ENCODE measurements at regions not wholly inside any gene's neighbourhood (a gene's known extent, or its start where the extent isn't known, plus 50 kb on each side); places are given as distances from the start of the nearest gene placed in this dataset.

DNA sequence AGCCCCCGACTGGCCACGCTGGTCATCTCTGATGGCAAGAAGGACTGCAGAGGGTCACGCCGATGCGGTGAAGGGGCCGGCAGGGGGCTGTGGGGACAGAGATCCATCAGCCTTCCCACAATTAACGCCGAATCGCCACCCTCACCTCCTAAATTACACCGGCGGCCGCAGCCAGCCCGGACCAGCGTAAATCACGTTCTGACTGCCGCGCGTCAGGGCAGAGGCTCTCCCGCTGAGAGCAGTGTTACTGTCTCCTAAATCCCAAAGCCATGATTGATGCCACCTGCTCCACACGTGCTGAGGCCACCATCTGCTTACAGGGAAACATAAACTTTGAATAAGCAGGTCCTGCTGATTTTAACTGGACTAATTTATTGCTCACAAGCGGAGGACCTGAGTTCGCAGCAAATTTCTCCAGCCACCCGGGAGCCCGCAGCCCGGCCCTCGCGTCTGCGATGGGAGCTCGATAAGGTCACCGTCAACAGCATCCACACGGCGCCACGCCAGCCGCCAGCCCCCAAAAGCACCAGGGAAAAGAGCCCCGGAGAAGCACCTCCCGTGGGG is 127.3 kb upstream of the NKX1-1 start:
- Mint-ChIP-seq H3K4me3 (peak overlapping the region; percentile 30 to 45 (median 45)), H3K27ac (peak overlapping the region in 1 of 3 experiments; percentile 24), H3K36me3 (ENCODE audit: low read depth) (no peaks in the 10 kb centered on the region), H3K9me3 (peaks cover 5% of the 10 kb centered on the region), H3K4me1 (peaks cover 10% of the 10 kb centered on the region), H3K27me3 (ENCODE audit: low read depth) (peaks cover 81% of the 10 kb centered on the region)
- TF ChIP-seq, protein P1, sequence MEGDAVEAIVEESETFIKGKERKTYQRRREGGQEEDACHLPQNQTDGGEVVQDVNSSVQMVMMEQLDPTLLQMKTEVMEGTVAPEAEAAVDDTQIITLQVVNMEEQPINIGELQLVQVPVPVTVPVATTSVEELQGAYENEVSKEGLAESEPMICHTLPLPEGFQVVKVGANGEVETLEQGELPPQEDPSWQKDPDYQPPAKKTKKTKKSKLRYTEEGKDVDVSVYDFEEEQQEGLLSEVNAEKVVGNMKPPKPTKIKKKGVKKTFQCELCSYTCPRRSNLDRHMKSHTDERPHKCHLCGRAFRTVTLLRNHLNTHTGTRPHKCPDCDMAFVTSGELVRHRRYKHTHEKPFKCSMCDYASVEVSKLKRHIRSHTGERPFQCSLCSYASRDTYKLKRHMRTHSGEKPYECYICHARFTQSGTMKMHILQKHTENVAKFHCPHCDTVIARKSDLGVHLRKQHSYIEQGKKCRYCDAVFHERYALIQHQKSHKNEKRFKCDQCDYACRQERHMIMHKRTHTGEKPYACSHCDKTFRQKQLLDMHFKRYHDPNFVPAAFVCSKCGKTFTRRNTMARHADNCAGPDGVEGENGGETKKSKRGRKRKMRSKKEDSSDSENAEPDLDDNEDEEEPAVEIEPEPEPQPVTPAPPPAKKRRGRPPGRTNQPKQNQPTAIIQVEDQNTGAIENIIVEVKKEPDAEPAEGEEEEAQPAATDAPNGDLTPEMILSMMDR (IDR thresholded peaks at IDR 0.05; ENCODE audit: unreplicated experiment in 3 of 3): no peak

GRCh38 chr4:1532549-1533395 is 126.5 kb upstream of the NKX1-1 start:
- no peak overlapping the region for H3K27ac Mint-ChIP-seq
- H3K27me3 Mint-ChIP-seq (ENCODE audit: low read depth): peaks cover 89% of the 10 kb centered on the region
- H3K9me3 Mint-ChIP-seq: peaks cover 5% of the 10 kb centered on the region
- peaks cover 10% of the 10 kb centered on the region for H3K4me1 Mint-ChIP-seq
- TF ChIP-seq, protein P1 (IDR thresholded peaks at IDR 0.05; ENCODE audit: unreplicated experiment in 3 of 3): no peak
- H3K4me3 Mint-ChIP-seq: no peak overlapping the region
- H3K36me3 Mint-ChIP-seq (ENCODE audit: low read depth): no peaks in the 10 kb centered on the region

DNA sequence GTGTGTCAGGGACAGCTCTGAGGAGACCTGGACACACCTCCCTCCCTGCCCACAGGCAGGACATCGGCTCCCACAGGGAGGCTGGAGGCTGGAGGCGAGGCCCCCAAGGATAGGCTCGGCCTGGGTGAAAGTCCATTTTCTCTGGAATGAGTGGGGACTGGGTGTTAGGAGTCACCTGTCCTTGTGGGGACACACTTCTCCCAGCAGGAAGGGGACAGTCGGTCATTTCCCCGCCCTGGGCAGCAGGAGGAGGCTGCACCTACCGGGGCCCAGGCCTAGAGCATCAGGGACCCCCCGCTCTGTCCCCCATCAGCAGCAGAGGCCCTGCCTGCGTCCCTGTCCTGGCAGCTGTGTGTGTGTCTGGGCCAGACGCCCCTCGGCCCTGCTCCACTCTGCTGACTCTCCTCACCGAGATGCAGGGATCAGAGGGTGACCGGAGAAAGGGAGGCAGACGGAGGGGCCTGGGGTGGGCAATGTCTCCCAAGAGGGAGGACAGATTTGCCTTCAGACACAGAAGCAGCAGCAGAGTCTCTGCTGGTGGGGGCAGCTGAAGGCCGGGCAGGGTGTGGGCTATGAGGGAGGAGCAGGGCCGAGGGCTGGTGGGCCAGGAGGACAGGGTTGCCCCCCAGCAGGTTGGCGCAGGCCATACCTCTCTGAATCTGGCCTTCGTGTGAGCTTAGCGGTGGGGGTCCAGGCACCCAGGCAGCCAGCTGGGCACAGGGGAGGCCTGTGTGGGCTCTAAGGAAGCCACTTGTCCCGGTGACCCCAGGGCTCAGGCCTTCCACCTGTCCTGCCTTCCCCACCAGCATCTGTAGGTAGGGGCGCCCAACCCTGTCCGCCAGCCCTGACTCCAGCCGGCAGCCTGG is 125.7 kb upstream of the NKX1-1 start:
- H3K36me3 Mint-ChIP-seq (ENCODE audit: low read depth): no peaks in the 10 kb centered on the region
- TF ChIP-seq, protein P1 (IDR thresholded peaks at IDR 0.05; ENCODE audit: unreplicated experiment in 3 of 3): no peak
- peaks cover 10% of the 10 kb centered on the region for H3K4me1 Mint-ChIP-seq
- H3K27ac Mint-ChIP-seq: no peak overlapping the region
- no peak overlapping the region for H3K4me3 Mint-ChIP-seq
- peaks cover 89% of the 10 kb centered on the region for H3K27me3 Mint-ChIP-seq (ENCODE audit: low read depth)
- peaks cover 10% of the 10 kb centered on the region for H3K9me3 Mint-ChIP-seq

GRCh38 chr4:1530356-1530755 is 124.1 kb upstream of the NKX1-1 start:
- H3K27me3 Mint-ChIP-seq (ENCODE audit: low read depth): peaks cover 92% of the 10 kb centered on the region
- H3K9me3 Mint-ChIP-seq: peaks cover 19% of the 10 kb centered on the region
- TF ChIP-seq, protein P1 (IDR thresholded peaks at IDR 0.05; ENCODE audit: unreplicated experiment in 3 of 3): no peak
- no peak overlapping the region for H3K4me3 Mint-ChIP-seq
- peaks cover 10% of the 10 kb centered on the region for H3K4me1 Mint-ChIP-seq
- H3K36me3 Mint-ChIP-seq (ENCODE audit: low read depth): no peaks in the 10 kb centered on the region
- no peak overlapping the region for H3K27ac Mint-ChIP-seq

- Mint-ChIP-seq H3K27me3 (ENCODE audit: low read depth) (peaks cover 82% of the 10 kb centered on the region), H3K4me1 (no peaks in the 10 kb centered on the region), H3K27ac (no peak overlapping the region), H3K4me3 (no peak overlapping the region), H3K9me3 (peaks cover 35% of the 10 kb centered on the region), H3K36me3 (ENCODE audit: low read depth) (no peaks in the 10 kb centered on the region)
- TF ChIP-seq, protein P1 (IDR thresholded peaks at IDR 0.05; ENCODE audit: unreplicated experiment in 3 of 3): no peak
Observed at GRCh38 chr4:1524761-1525160, 118.5 kb upstream of the NKX1-1 start.

All from nephron (organoid).